Hepatocyte (in vitro differentiated cells): ENCODE measurements at regions not wholly inside any gene's neighbourhood (a gene's known extent, or its start where the extent isn't known, plus 50 kb on each side); places are given as distances from the start of the nearest gene placed in this dataset.

ENCODE experiments used
- CTCF ChIP-seq: fragments of 200-600 bp; sonication (generic); IDR thresholded peaks from 2 replicates; pipeline ENCODE4 v1.5.1; 2016; ENCODE audit warnings: antibody characterized with exemption, mild to moderate bottlenecking; ENCODE audit not compliant: poor library complexity
- EZH2 ChIP-seq: fragments of 200-600 bp; sonication (generic); IDR thresholded peaks from 2 replicates; pipeline ENCODE4 v1.6.1; 2016; ENCODE audit warnings: antibody characterized with exemption, mild to moderate bottlenecking, borderline replicate concordance
- EZH2phosphoT487 ChIP-seq: fragments of 200-600 bp; sonication (generic); IDR thresholded peaks from one replicate; pipeline ENCODE4 v1.6.1; 2018; ENCODE audit warnings: antibody characterized with exemption, mild to moderate bottlenecking, low read depth, moderate library complexity; ENCODE audit not compliant: unreplicated experiment, severe bottlenecking

- TF ChIP-seq CTCF (no peak), EZH2phosphoT487 (no peak), EZH2 (no peak)
Measured at GRCh38 chr1:177593105-177593504, 376.8 kb downstream of the SEC16B start.
